OCI-LY1 (cell line): ENCODE measurements at regions not wholly inside any gene's neighbourhood (a gene's known extent, or its start where the extent isn't known, plus 50 kb on each side); places are given as distances from the start of the nearest gene placed in this dataset.
A peak's percentile ranks its signal among the peaks of the same experiment; 100 is the strongest.
"Not testable (repeated sequence)": the region's sequence is repeated elsewhere in the genome, so short reads cannot be mapped to it uniquely, and the experiment has no call there.

Source experiments
- H2AFZ ChIP-seq: fragments of 200-600 bp; sonication (generic), shearing (Covaris generic); 2 replicates; pipeline ENCODE4 v1.6.0; 2014; ENCODE audit warnings: antibody characterized with exemption, mild to moderate bottlenecking, low read length
- H3F3A ChIP-seq: fragments of 200-600 bp; sonication (generic), shearing (Covaris generic); 2 replicates; pipeline ENCODE4 v1.6.0; 2014; ENCODE audit warnings: mild to moderate bottlenecking, antibody characterized with exemption, low read length, moderate library complexity; ENCODE audit not compliant: insufficient read depth
- H3K27ac ChIP-seq: fragments of 200-600 bp; sonication (generic); 2 replicates; pipeline ENCODE4 v1.5.1; 2014; ENCODE audit warnings: low read length, mixed run types, mild to moderate bottlenecking, low read depth; ENCODE audit not compliant: poor library complexity, severe bottlenecking
- H3K27me3 ChIP-seq: fragments of 200-600 bp; sonication (generic); 2 replicates; pipeline ENCODE4 v1.6.0; 2014; ENCODE audit warnings: antibody characterized with exemption, mild to moderate bottlenecking, low read length, moderate library complexity; ENCODE audit not compliant: insufficient read depth
- H3K36me3 ChIP-seq: fragments of 200-600 bp; sonication (generic); 2 replicates; pipeline ENCODE4 v1.6.1; 2014; ENCODE audit warnings: mild to moderate bottlenecking, antibody characterized with exemption, low read length, moderate library complexity, mixed read lengths; ENCODE audit not compliant: insufficient read depth
- H3K4me1 ChIP-seq: fragments of 200-600 bp; sonication (generic); 2 replicates; pipeline ENCODE4 v1.5.1; 2014; ENCODE audit warnings: mild to moderate bottlenecking, low read length, moderate library complexity; ENCODE audit not compliant: insufficient read depth, severe bottlenecking
- H3K4me2 ChIP-seq: fragments of 200-600 bp; sonication (generic), shearing (Covaris generic); 2 replicates; pipeline ENCODE4 v1.6.1; 2014; ENCODE audit warnings: low read length
- H3K4me3 ChIP-seq: fragments of 200-600 bp; sonication (generic); 2 replicates; pipeline ENCODE4 v1.5.1; 2014; ENCODE audit warnings: low read length, low read depth, mild to moderate bottlenecking, mixed read lengths; ENCODE audit not compliant: poor library complexity, severe bottlenecking
- H3K79me2 ChIP-seq: fragments of 200-600 bp; shearing (Covaris generic); 2 replicates; pipeline ENCODE4 v1.6.1; 2016; ENCODE audit warnings: mixed run types, low read length, mixed read lengths; ENCODE audit not compliant: insufficient read depth
- H3K9ac ChIP-seq: fragments of 200-600 bp; sonication (generic), shearing (Covaris generic); 2 replicates; pipeline ENCODE4 v1.6.1; 2014; ENCODE audit warnings: mild to moderate bottlenecking, low read length, mixed read lengths
- H3K9me2 ChIP-seq: fragments of 200-600 bp; sonication (generic), shearing (Covaris generic); 2 replicates; pipeline ENCODE4 v1.6.1; 2014; ENCODE audit warnings: low read depth, mild to moderate bottlenecking, low read length, mixed read lengths
- H3K9me3 ChIP-seq: fragments of 200-600 bp; shearing (Covaris generic); 2 replicates; pipeline ENCODE4 v1.6.1; 2014; ENCODE audit warnings: low read length, mixed read lengths
- H4K20me1 ChIP-seq: fragments of 200-600 bp; sonication (generic), shearing (Covaris generic); 2 replicates; pipeline ENCODE4 v1.6.0; 2016; ENCODE audit warnings: mild to moderate bottlenecking, low read length; ENCODE audit not compliant: insufficient read depth
- CTCF ChIP-seq: fragments of 200-600 bp; sonication (generic), shearing (Covaris generic); IDR thresholded peaks from 2 replicates; pipeline ENCODE4 v1.5.1; 2017; ENCODE audit warnings: mild to moderate bottlenecking, antibody characterized with exemption, low read length, moderate library complexity, mixed read lengths
- EZH2 ChIP-seq: fragments of 200-600 bp; sonication (generic), shearing (Covaris generic); IDR thresholded peaks from 2 replicates; pipeline ENCODE4 v1.8.0; 2017; ENCODE audit warnings: borderline replicate concordance, mixed run types, mild to moderate bottlenecking, antibody characterized with exemption, low read length, moderate library complexity, mixed read lengths

- H2AFZ ChIP-seq = peak overlapping the region; percentile 40; the same call in 1 of the 2 replicates
- H3K27me3 ChIP-seq = no peaks in the 10 kb centered on the region
- H3K9me3 ChIP-seq = no peaks in the 10 kb centered on the region
- H4K20me1 ChIP-seq = no peaks in the 10 kb centered on the region
- no peak overlapping the region for H3K4me2 ChIP-seq
- no peaks in the 10 kb centered on the region for H3F3A ChIP-seq
- no peak for TF ChIP-seq EZH2
- no peak for TF ChIP-seq CTCF
- H3K9ac ChIP-seq = no peak overlapping the region
- H3K9me2 ChIP-seq = no peaks in the 10 kb centered on the region
- H3K79me2 ChIP-seq = no peaks in the 10 kb centered on the region
- H3K4me1 ChIP-seq = no peaks in the 10 kb centered on the region
- H3K4me3 ChIP-seq = no peak overlapping the region
- no peak overlapping the region for H3K27ac ChIP-seq
- no peaks in the 10 kb centered on the region for H3K36me3 ChIP-seq
Measured at GRCh38 chr7:113263749-113264148, 145.4 kb upstream of the SMIM30 start.

GRCh38 chr7:113263215-113263742, 144.9 kb upstream of the SMIM30 start:
- not testable (repeated sequence) for H3K4me2 ChIP-seq, H3K9ac ChIP-seq, H3K4me1 ChIP-seq, H3K9me2 ChIP-seq, H4K20me1 ChIP-seq, H3K27ac ChIP-seq, H3K9me3 ChIP-seq, H2AFZ ChIP-seq, H3K4me3 ChIP-seq, H3F3A ChIP-seq, H3K27me3 ChIP-seq, H3K79me2 ChIP-seq, H3K36me3 ChIP-seq

GRCh38 chr7:113256883-113257531, 138.7 kb upstream of the SMIM30 start:
- no peaks in the 10 kb centered on the region for H3K4me1 ChIP-seq
- no peaks in the 10 kb centered on the region for H3K36me3 ChIP-seq
- H4K20me1 ChIP-seq = no peaks in the 10 kb centered on the region
- H3K9me2 ChIP-seq = peaks cover 12% of the 10 kb centered on the region
- no peak overlapping the region for H3K4me3 ChIP-seq
- H2AFZ ChIP-seq = no peak overlapping the region
- H3K4me2 ChIP-seq = no peak overlapping the region
- no peak overlapping the region for H3K27ac ChIP-seq
- H3K79me2 ChIP-seq = no peaks in the 10 kb centered on the region
- H3K9me3 ChIP-seq = no peaks in the 10 kb centered on the region
- H3K27me3 ChIP-seq = no peaks in the 10 kb centered on the region
- H3F3A ChIP-seq = no peaks in the 10 kb centered on the region
- TF ChIP-seq CTCF = no peak
- no peak overlapping the region for H3K9ac ChIP-seq

GRCh38 chr7:113247198-113247597, 128.8 kb upstream of the SMIM30 start:
- no peak overlapping the region for H2AFZ ChIP-seq
- no peaks in the 10 kb centered on the region for H3K27me3 ChIP-seq
- H3K9ac ChIP-seq = no peak overlapping the region
- no peak overlapping the region for H3K27ac ChIP-seq
- no peaks in the 10 kb centered on the region for H4K20me1 ChIP-seq
- H3K79me2 ChIP-seq = no peaks in the 10 kb centered on the region
- H3K9me2 ChIP-seq = no peaks in the 10 kb centered on the region
- H3K4me3 ChIP-seq = no peak overlapping the region
- TF ChIP-seq CTCF = no peak
- TF ChIP-seq EZH2 = no peak
- no peak overlapping the region for H3K4me2 ChIP-seq
- no peaks in the 10 kb centered on the region for H3K36me3 ChIP-seq
- H3K9me3 ChIP-seq = no peaks in the 10 kb centered on the region
- H3K4me1 ChIP-seq = no peaks in the 10 kb centered on the region
- no peaks in the 10 kb centered on the region for H3F3A ChIP-seq
